ENCODE measurements at regions not wholly inside any gene's neighbourhood (a gene's known extent, or its start where the extent isn't known, plus 50 kb on each side); places are given as distances from the start of the nearest gene placed in this dataset.
"Not testable (repeated sequence)": the region's sequence is repeated elsewhere in the genome, so short reads cannot be mapped to it uniquely, and the experiment has no call there.

- no peak for DNase-seq (ENCODE audit: extremely low spot score)
- ChIA-PET CTCF (no interaction called here), POLR2A (no interaction called here)
- no peak for TF ChIP-seq CTCF (IDR thresholded peaks at IDR 0.05; ENCODE audit: control extremely low read depth, extremely low read depth, low read depth, missing control alignments)
Observed at GRCh38 chr5:67639976-67640375, 443.4 kb upstream of the CD180 start.

DNA sequence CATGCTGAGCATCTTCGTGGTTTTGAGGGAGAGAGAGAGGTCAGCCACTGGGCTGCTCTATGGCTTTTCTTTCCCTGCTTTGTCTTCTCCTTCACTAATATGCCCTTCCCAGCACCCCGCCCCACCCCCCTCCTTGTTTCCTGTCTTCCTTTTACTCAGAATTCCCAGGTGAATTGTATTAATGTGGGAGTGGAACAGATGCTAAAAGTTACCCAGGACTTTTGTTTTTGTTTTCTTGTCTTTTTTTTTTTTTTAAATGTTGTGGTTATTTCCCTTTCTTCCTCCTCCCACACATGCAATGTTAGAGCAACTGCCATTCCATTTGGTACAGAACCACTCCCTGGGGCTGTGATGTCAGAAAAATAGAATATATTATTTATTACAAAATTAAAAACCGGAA is 442.7 kb upstream of the CD180 start:
- CTCF ChIA-PET: no interaction called here
- TF ChIP-seq CTCF (IDR thresholded peaks at IDR 0.05; ENCODE audit: control extremely low read depth, extremely low read depth, low read depth, missing control alignments): no peak
- POLR2A ChIA-PET: no interaction called here
- no peak for DNase-seq (ENCODE audit: extremely low spot score)

- ChIA-PET POLR2A (no interaction called here), CTCF (interaction anchor here (1.3 kb wide), 1 partner anchor 36 kb away, joined by 4 read pairs; no protein-coding TSS in a partner anchor)
- no peak for TF ChIP-seq CTCF (IDR thresholded peaks at IDR 0.05; ENCODE audit: control extremely low read depth, extremely low read depth, low read depth, missing control alignments)
- DNase-seq (ENCODE audit: extremely low spot score): no peak
Observed at GRCh38 chr5:67636850-67637524, 440.4 kb upstream of the CD180 start.

DNA sequence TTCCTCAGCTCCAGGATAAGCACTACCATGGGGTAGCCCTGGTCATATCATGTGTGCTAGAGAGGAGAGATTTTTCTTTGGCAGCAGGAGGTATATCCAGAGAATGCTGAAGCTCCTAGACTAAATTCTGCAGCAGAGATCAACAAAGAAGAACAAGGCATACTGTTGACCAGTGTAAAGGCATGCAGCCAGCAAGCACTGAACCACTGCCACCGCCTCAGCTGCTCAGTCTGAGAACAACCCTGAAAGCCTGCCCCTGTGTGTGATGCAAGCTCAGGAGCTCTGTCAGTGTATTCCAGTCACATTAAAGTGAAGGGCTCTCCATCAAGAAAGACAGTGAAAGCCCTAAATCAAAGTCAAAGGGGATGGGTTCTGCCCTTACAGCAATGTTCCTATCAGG is 439.5 kb upstream of the CD180 start:
- no peak for DNase-seq (ENCODE audit: extremely low spot score)
- ChIA-PET CTCF (interaction anchor here (1.1 to 1.3 kb wide), 2 partner anchors 19 to 37 kb away, joined by 3 to 4 read pairs; no protein-coding TSS in a partner anchor), POLR2A (no interaction called here)
- no peak for TF ChIP-seq CTCF (IDR thresholded peaks at IDR 0.05; ENCODE audit: control extremely low read depth, extremely low read depth, low read depth, missing control alignments)

- CTCF ChIA-PET; POLR2A ChIA-PET; DNase-seq (ENCODE audit: extremely low spot score): not testable (repeated sequence)
Observed at GRCh38 chr5:67627079-67627478, 430.5 kb upstream of the CD180 start.

DNA sequence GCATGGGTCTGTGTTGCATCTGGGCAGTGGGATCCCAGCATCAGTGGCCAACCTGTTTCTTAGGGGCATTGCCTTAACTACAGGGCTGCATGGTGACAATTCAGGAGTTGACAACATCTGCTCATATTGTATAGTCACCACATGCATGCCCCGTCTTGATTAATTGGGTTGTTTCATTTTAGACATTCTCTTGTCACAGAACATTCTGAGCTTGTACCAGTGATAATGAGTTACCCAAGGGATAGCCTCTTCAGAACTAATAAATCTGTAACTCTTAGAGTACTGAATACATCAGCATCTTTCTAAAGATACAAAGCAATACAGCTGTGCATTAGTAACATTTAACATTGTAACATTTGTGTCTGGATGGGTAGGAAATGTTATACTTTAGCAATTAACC is 426.5 kb upstream of the CD180 start:
- ChIA-PET POLR2A (no interaction called here), CTCF (no interaction called here)
- DNase-seq (ENCODE audit: extremely low spot score): no peak
- TF ChIP-seq CTCF (IDR thresholded peaks at IDR 0.05; ENCODE audit: control extremely low read depth, extremely low read depth, low read depth, missing control alignments): no peak

DNA sequence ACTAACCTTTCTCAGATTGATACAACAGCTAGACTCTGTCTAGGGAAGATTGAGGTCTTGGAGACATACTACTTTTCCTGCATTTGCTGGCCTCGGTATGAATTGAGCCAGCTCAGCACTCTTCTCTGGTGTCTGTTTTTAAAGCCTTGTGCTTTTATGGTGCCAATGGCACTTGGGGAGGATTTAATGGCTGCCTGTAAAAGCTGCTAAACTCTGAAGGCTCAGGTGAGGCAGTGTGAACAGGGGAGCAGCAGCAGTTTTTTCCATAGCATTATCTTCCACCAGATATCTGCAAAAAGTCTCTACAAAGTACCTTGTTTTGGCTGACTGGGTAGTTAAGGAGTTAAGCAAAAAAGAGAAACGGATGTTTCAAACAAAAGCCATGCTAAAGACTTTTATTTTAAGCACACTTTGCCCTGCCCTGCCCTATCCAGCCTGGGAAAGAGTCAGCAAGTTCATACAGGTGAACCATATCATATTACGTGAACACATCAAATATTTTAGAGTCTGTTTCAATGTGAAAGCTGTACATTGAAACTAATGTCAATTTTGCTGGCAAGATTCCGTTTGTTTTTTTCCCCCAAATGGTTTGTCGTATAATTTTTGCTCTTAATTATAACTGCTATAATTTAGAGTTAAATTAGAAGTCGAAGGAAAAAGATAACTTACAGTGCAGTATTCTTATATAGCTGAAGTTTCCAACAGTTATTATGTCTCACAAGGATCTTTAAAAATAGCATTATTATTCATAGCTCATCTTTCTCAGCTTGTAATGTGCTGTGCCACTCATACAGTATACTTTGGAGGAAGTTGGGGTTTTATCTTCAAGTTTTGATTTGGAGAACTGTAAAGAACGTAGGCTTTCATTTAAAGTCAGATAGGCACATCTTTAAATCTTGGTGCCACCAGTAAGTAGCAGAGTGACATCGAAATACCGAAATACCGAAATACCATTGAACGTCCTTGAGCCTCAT is 424.1 kb upstream of the CD180 start:
- CTCF ChIA-PET: interaction anchor here (1.0 kb wide), 1 partner anchor 8 kb away, joined by 3 read pairs; no protein-coding TSS in a partner anchor
- POLR2A ChIA-PET: no interaction called here
- TF ChIP-seq CTCF (IDR thresholded peaks at IDR 0.05; ENCODE audit: control extremely low read depth, extremely low read depth, low read depth, missing control alignments): no peak
- DNase-seq (ENCODE audit: extremely low spot score): no peak

All from GM10248 (cell line).